ENCODE measurements at regions not wholly inside any gene's neighbourhood (a gene's known extent, or its start where the extent isn't known, plus 50 kb on each side); places are given as distances from the start of the nearest gene placed in this dataset.
"Not testable (repeated sequence)": the region's sequence is repeated elsewhere in the genome, so short reads cannot be mapped to it uniquely, and the experiment has no call there.

GRCh38 chr6:150735341-150735851, 130.1 kb upstream of the MTHFD1L start:
- no peak for DNase-seq (ENCODE audit: low read depth)

GRCh38 chr6:150738092-150738629, 127.3 kb upstream of the MTHFD1L start:
- no peak for DNase-seq (ENCODE audit: low read depth)

- no peak for DNase-seq (ENCODE audit: low read depth)
Observed at GRCh38 chr6:150739711-150740349, 125.7 kb upstream of the MTHFD1L start.

GRCh38 chr6:150740453-150740852, 125.0 kb upstream of the MTHFD1L start:
- DNase-seq (ENCODE audit: low read depth): no peak

GRCh38 chr6:150741633-150742200, 123.8 kb upstream of the MTHFD1L start:
- no peak for DNase-seq (ENCODE audit: low read depth)

- no peak for DNase-seq (ENCODE audit: low read depth)
Observed at GRCh38 chr6:150744522-150745260, 120.8 kb upstream of the MTHFD1L start.

GRCh38 chr6:150745896-150746295, 119.6 kb upstream of the MTHFD1L start:
- DNase-seq (ENCODE audit: low read depth): no peak

- DNase-seq (ENCODE audit: low read depth): no peak
Observed at GRCh38 chr6:150747155-150747554, 118.3 kb upstream of the MTHFD1L start.

- no peak for DNase-seq (ENCODE audit: low read depth)
Observed at GRCh38 chr6:150749091-150749670, 116.3 kb upstream of the MTHFD1L start.

- DNase-seq (ENCODE audit: low read depth): no peak
Observed at GRCh38 chr6:150751296-150751695, 114.2 kb upstream of the MTHFD1L start.

GRCh38 chr6:150752409-150752808, 113.1 kb upstream of the MTHFD1L start:
- no peak for DNase-seq (ENCODE audit: low read depth)

GRCh38 chr6:150753371-150754064, 112.0 kb upstream of the MTHFD1L start:
- DNase-seq (ENCODE audit: low read depth): no peak

- no peak for DNase-seq (ENCODE audit: low read depth)
Observed at GRCh38 chr6:150755042-150755441, 110.5 kb upstream of the MTHFD1L start.

GRCh38 chr6:150755524-150755923, 110.0 kb upstream of the MTHFD1L start:
- no peak for DNase-seq (ENCODE audit: low read depth)

- DNase-seq (ENCODE audit: low read depth): no peak
Observed at GRCh38 chr6:150756173-150756572, 109.3 kb upstream of the MTHFD1L start.

GRCh38 chr6:150757807-150758206, 107.7 kb upstream of the MTHFD1L start:
- DNase-seq (ENCODE audit: low read depth): not testable (repeated sequence)

- no peak for DNase-seq (ENCODE audit: low read depth)
Observed at GRCh38 chr6:150759483-150759882, 106.0 kb upstream of the MTHFD1L start.

GRCh38 chr6:150761771-150762170, 103.7 kb upstream of the MTHFD1L start:
- no peak for DNase-seq (ENCODE audit: low read depth)

GRCh38 chr6:150764334-150765066, 101.0 kb upstream of the MTHFD1L start:
- no peak for DNase-seq (ENCODE audit: low read depth)

GRCh38 chr6:150765067-150765764, 100.3 kb upstream of the MTHFD1L start:
- no peak for DNase-seq (ENCODE audit: low read depth)

Data from LHCN-M2 (cell line).